NCI-H2227 (cell line): ENCODE measurements at regions not wholly inside any gene's neighbourhood (a gene's known extent, or its start where the extent isn't known, plus 50 kb on each side); places are given as distances from the start of the nearest gene placed in this dataset.

Experiments
- DNase-seq: peaks from one replicate; lab custom pipeline; 2025; ENCODE audit not compliant: unreplicated experiment; lab: John Stamatoyannopoulos, UW

DNA sequence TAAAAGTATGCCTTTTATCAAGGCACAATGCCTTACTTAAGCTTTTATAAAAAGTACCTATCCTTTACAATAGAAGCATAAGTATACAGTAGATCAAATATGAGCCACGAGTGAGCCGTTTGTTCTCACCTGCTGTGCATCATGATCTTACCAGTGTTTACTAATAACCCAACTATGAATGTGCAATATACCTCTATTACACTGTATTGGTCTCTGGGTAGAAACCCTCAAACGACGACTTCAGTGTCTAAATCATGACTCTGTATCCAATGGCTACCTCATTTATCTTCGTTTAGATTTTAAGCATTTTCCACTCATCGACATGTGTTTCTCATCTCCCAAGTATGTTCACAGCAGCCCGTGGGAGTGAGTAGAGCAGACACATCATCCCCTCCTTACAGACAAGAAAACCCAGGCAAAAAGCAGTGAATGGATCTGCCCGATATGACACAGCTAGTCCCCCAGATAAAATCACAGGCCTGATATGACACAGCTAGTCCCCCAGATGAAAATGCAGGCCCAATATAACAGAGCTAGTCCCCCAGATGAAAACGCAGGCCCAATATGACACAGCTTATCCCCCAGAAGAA lies 279.8 kb downstream of the TNS1 start:
- no peak for DNase-seq

DNA sequence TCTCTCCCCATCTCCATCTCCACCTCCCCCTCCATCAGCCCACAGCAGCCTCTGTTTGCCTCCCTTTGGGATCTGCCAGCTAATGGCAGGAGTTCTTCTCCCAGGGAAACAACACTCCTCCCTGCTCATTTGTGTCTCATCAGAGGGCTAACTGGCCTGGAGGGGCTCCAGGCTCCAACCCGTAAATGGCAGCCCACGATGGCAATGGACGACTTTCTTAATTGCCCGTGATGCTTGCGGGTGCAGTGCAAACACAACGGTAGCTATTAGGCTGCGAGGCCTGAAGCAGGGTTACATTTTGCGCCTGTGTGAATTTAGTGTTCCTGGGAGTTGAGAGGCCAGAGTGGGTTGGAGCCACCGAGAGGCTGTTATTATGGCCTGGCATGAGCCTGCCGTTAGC lies 285.1 kb downstream of the TNS1 start:
- peak; percentile 59 for DNase-seq

DNA sequence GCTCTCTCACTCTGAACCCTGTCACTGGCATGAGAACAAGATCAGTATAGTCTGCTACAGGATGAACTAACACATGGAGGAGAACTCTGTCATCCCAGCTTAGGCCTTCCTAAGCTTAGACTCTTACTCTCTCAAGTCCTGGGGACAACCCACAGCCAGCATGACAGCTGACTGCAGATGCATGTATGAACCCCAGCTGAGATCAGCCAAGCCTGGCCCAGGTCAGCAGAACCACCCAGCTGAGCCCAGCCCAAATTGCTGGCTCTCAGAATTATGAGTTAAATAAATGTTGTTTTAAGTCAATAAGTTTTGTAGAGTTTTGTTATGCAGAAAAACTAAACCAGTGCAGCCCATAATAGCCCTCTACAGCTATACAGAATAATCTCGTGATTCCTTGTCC lies 287.3 kb downstream of the TNS1 start:
- no peak for DNase-seq

DNA sequence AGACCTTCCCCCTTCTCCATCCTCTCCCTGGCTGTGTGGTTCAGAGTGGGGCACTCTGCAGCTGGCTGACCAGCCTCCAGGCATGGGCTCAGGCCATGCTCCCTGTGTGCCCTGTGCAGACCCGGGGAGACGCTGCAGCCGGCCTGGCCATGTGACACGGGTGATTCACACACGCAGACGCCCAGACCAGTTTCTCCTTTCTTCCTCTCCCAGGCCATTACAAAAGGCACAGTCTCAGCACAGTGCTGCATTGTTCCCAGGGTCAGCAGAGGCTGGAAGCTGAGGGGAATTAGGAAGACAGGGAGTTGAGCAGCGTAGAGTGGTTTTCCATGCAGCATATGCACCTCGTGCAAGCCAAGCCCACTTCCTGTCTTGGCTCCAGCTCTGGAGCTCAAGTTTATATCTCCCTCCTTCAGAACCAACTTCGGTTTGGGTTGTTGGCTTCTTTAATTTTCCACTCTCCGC lies 288.5 kb downstream of the TNS1 start:
- DNase-seq = no peak

DNA sequence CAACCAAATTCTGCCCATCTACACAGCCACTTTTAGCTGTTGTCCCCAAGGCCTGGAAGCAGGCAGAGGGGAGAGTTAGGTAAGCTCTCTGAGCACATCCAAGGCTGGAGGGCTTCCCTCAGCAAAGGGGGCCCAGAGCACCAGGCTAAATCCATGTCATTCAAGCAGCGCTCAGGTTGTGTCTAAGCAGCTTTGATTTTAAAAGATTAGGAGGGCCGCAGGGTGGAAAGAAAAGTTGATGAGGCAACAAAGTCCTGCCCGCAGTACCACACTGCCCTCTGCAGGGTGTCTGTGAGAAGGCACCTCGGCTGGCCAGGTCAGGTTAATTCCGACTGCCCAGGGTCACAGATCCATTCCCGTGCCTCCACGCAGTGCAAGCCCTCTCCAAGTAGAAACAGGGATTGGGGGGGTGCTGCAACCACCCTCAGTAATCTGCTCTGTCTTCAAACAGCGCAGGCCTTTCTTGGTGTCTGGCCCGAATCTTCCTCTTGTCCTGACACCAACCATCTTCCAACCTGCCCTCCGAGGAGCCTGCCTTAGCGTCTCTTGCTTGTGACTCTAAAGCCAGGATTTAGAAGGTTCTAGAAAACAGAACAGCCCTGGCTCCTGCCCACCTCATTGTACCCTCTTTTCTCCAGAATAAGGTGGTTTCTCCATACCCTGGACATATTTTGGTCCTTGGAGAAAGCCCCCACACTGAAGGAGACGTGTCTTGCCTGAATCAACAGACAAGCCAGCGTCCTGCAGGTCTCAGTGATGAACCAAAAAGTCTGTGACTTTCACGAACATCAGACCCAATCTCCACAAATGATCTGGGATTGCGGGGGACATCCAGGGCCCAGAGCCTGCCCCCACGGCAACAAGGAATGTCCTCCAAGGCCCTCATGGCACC lies 289.2 kb downstream of the TNS1 start:
- DNase-seq = peak; percentile 87

DNA sequence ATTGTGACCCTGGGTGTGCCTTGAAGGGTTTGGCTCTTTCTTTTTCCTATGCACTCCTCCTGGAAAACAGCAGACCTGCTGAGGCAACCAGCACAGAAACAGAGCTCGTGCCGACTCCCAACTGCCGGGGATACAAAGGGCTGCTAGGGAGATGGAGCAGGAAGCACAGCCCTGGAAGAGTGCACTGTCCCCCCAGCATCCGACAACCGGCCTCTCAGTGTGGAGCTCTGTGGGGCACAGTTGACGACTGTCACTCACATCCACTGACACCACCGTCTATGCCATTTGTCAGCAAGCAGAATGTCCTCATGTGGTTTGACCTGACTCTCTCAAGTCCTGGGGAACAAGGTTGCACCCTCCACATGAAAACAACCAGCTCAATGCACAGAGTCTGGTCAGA lies 290.4 kb downstream of the TNS1 start:
- DNase-seq = no peak

DNA sequence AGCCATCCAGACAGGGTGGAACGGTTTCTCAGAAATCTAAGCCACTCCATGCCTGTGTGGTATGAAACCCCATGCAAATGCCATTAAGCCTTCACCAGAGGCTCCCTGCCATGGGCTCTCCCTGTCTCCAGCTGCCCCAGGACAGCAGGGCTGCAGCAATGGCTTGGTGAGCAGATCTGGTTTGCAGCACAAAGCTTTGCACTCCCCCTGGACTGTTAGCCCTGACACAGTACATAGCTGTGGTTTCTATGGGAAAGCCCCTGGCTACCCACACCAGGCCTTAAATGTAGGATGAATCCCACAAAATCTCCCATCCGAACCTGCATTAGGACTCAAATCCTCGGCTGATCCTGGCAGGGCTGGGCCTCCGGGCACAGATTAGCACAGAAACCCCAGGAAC lies 291.6 kb downstream of the TNS1 start:
- DNase-seq = no peak

DNA sequence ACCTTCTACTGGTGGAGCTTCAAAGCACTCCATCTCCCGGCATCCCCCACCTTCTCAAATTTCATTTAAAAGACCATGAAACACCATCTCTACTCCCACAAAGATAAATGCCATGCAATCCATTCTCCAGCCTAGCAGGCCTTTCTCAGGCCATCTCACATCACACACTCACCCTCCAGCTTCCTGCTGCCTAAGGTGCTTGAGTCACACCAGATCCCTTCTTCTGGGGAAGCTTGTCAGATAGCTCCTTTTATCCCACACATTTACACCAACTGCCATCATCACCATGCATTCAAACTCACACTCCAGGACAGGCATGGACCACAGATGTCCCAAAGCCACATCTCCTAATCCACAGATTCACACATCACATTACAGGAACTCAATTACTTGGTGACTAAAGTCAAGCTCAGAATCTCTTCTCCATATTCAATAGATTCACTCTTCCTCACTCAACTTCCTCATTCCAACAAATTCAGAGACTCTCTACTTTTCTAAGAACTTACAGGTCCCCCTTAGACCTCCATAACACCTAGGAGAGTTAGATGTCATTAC lies 292.5 kb downstream of the TNS1 start:
- DNase-seq = no peak

DNA sequence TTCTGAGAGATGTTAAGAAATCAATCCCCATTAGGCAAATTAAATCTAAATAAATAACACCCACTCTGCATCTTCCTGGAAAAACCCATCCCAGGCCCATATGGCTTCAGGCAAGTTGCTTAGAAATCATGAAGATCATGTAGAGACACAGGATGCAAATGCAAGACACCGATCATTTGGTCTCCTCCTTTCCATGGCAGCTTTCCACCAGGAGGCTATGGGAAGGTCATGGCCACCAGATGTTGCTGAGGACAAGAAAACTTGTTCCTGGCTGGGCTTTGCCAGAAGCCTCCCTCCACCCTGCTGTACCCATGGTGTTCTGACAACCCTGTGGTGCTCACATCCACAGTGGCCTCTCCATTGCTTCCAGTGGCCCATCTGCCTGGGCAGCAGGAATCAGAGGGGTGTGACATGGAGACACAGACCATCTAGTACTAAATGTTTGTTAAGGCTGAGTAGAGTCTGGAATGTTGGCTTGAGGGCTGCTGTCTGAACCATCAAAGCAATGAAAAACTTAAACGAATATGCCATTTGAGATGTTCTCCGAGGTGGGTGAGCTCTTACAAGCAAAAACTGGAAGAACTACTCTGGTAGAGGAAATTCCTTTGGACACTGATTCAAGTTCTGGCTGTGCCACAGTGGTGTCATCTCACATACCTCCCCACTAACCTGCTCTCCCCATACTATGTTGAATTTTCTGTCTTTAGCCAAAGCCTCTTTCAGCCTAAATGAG lies 293.2 kb downstream of the TNS1 start:
- no peak for DNase-seq

DNA sequence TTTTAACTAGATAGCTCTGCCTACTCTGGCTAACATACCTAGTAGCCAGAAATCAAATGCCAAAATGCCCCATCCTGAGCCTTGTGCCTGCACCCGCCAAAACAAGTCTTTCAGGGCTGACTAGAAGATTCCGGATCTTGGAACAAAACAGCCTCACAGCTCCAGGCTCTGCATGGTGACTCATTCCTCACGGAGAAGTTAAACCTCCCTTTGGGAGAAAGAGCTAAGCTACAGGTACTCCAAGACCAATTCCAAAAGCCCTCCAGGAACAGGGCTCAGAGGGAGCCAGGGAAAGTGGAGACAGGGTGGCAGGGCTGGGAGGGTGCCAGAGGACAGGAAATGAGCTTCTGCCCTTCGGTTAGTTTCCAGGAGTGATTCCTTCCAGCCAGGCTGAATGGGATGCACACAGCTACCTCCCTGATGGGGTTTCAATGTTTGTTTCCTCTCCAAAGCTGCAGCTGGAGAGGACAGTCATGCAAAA lies 295.6 kb downstream of the TNS1 start:
- DNase-seq = no peak

DNA sequence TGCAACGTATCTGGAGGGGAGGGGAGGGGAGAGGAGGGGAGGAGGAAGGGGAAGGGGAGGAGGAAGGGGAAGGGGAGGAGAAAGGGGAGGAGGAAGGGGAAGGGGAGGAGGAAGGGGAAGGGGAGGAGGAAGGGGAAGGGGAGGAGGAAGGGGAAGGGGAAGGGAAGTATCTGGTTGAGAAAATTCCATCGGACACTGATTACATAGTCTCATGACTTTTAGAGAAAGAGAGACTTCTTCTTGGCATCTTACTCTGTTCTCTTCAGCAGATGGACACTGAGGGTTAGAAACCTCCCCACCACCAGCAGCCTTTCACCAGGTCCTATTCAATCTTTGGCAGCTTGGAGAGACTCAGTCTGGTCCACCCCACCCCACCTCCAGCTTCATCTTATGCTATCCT lies 296.3 kb downstream of the TNS1 start:
- no peak for DNase-seq

DNA sequence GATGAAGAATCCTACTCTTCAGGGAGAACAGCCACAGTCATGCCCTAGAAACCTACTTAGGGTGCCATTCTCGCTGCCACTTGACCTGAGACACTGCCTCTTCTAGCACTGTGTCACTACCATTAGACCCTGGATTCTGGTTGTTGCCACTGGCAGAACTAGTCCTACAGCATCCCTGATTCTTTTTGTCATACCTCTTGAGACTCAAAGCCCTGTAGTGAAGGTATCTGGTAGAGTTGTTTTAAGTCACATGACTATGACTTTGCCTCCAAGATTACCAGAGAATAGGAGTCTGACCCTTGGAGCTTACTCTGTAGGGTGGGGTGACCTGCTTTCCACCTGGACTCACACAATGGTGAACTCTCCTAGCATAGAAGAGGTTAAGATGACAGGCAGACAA lies 296.7 kb downstream of the TNS1 start:
- no peak for DNase-seq

DNA sequence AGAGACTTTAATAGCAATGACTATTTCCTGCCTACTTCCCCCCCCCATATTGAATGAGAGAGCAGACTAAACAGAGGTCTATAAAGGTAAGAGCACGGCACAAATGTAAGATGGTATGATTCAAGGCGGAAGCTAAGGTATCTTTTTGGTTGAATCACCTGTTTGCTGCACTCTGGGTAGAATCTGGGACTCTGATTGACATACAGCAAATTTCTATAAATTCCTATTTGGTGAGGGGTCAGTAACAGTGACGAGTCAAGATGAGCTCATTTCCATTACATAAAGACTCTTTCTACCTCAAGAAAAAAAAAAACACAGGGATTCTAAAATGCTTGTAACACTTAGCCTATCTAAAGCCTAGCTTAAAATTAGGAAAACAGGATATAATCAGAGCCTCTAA lies 297.3 kb downstream of the TNS1 start:
- no peak for DNase-seq

DNA sequence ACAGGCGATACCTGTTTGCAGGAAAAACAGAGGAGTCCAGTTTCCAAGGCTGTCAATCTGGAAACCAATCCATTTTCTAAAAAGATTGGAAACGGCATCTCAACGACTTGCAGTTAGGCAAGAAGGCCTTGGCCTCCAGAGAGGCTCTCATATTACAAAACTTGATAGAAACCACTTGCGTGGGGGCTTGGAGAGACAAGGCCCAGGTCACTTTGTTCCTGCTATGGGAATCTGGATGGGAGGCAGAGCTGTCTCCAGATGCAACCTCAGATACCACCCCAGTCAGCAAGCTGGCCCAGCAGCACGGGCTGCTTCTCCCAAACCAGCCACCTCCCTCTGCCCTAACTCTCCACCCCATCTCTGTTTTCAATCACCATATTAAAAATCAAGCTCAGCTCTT lies 298.8 kb downstream of the TNS1 start:
- DNase-seq = no peak

DNA sequence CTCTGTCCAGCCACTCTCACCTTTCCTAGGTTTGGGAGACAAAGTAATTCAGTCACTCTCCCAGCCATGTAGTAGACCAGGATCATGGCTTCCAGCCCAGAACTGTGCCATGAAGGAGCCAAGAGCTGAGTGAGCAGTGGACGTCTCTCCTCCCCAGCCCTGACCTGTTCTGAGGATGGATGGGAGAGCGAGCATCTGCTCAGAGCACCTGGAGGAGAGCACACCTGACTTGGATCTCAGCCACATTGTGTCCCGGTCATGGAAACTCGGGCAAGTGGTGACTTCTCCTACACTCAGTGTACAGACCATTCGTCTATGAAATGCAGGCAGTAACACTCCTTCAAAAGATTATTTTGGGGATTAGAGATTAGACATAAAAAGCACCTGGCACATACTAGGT lies 299.7 kb downstream of the TNS1 start:
- DNase-seq = no peak

DNA sequence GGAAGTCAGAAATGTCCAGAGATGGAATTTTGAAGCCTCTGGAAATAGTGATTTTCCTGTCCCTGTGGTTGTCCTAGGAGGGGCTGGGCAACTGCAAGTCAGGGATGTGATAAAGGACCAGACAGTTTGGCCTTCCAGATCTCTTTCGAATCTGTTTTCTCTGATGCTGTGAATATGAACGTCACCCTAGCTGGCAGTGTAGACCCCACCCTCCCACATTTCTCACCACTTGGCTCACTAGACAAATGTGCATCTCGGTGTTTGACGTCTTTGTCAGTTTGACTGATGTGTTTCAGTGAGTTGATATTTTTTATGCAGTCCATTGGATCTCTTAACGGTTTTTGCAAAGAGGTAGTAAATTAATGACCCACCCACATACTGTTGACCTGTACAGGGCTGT lies 301.2 kb downstream of the TNS1 start:
- DNase-seq = no peak

DNA sequence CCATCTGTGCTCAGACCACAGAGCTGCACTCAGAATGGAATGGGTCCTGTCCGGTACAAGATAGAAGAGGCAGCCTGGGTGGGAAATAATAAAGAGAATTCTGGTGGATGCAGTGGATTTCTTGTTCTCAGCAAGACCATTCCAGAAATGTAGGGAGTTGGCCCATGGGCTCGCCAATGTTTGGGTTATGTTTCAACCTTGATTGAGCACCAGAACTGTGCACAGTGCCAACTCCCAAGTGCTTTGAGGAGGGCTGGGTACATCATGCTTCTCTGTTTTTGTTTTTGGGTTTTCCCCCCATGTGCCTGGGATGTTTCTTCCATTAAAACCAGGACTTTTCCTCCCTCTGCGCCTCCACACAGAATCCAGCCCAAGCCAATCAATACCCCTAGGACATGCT lies 304.1 kb downstream of the TNS1 start:
- no peak for DNase-seq

DNA sequence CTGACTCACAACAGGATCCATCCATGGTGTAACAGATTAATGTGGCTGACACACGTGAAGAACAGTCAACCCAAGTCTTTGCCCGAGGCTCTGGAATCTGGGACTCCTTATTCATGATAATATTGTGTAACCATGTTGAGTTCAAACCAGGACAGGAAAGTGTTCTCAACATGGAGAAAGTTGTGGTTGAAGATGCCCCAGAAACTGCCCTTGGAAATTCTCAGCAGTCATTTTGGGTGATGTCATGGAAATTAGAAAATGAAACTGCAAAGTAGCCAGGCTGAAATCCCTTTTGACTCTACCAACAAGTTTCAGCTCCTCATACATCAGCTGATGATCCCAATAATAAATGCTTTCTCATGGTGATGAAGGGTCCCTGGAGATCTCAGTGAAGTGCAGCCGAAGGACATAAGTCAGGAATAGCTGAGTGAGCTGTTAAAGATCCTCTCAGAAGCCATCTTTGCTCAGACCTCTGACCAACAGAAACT lies 307.7 kb downstream of the TNS1 start:
- DNase-seq = no peak

DNA sequence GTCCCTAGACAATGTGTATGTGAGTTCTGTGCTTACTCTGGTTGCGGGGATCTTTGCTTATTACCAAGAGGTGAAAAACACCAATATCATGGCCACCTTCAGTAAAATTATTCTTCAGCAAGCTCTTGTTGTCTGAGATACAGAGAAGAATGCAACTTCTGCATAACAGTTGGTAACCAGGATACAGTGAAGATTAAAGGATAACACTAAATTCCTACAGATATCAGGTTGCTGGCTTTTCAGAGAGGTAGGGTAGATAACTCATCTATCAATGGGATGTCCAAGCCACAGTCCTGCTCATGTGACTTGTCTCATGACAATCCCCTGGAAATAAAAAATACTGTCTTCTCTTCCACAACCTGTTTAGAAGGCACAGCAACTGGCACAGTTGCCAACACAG lies 308.5 kb downstream of the TNS1 start:
- no peak for DNase-seq

DNA sequence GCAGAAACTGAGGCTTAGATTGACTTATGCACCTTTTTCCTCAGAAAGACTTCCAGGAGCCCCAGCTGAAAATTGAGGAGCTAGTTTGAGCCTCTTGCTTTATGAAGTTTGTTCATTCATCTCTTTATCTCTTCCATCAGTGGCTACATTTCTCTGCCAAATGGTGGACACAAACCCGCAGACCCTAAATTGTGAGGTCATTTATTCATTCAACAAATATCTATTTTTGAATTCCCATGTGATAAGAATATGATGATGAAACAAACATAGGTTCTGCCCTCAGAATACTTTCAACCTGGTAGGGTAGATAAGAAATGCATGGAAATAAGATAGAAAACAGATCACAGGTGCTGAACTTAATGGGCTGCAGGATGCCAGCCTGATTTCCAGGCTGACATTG lies 309.4 kb downstream of the TNS1 start:
- no peak for DNase-seq

DNA sequence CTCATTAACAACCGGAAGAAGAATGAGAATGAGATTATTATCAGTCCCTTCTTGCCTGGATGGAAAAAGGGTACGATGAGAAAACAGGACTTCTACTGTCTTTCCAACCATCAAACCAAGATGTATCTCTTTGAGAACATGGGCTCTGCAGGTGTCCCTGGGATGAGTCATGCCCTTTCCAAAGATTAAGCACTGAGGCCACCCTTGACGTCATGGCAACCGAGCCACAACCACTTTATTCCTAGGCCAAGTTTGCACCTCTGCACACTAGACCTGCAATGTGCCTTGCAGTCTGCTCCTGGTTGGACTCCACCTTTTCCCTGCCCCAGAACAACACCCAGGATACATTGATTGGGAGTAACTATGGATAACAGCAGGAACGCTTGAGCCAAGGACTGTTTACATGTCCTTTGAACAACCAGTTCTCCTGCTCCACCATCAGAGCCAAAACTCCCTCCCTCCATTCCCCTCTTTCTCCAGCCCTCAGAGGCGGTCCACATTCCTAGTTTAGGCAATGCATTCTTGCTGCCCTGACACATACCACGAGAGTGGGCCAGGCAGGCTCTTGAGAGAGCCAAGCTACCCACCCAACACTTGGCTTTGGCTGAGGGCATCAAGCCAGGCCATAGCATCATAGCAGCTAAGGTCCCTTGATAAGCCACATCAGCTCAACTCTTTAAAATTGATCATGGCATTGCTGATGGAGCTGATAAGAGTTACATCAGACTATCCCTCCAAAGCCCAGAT lies 310.7 kb downstream of the TNS1 start:
- no peak for DNase-seq
